HCEC 1CT (cell line): ENCODE measurements at regions not wholly inside any gene's neighbourhood (a gene's known extent, or its start where the extent isn't known, plus 50 kb on each side); places are given as distances from the start of the nearest gene placed in this dataset.
"Not testable (repeated sequence)": the region's sequence is repeated elsewhere in the genome, so short reads cannot be mapped to it uniquely, and the experiment has no call there.

Experiments
- DNase-seq: peaks from one replicate; pipeline ENCODE4 v3.0.0-alpha.2; 2017

GRCh38 chrX:55813150-55813549 lies 95.6 kb downstream of the RRAGB start:
- no peak for DNase-seq

- no peak for DNase-seq
These were observed 98.0 kb downstream of the RRAGB start for GRCh38 chrX:55815546-55815945.

DNA sequence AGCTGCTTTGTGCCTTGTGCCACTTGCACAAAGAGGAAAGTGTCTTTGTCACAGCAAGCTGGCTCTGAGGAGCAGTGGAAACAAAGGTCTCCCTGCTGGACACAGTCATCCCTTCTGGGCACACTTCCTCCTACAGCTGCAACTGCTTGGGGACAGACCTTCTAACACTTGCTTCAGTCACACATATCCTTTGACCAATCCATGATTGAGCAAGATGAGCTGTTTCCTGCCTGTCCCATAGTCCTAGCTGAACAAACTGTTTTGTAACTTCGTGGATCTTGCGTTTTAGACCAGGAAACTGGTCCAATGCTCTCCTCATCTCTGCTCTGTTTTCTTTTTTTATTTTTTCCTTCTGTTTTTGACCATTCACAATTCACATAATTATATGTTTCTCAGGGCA lies 98.5 kb downstream of the RRAGB start:
- no peak for DNase-seq

- no peak for DNase-seq
These were observed 101.3 kb downstream of the RRAGB start for GRCh38 chrX:55818673-55819375.

DNA sequence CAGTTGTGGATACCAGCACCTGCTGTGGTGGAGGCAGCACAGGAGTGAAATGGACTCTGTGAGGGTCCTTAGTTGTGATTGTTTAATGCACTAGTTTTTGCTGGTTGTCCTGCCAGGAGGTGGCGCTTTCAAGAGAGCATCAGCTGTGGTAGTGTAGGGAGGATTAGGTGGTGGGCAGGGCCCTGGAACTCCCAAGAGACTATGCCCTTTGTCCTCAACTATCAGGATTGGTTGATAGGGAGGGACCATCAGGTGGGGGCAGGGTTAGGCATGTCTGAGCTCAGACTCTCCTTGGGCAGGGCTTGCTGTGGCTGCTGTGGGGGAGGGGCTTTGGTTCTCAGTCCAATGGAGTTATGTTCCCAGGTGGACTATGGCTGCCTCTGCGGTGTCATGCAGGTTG lies 121.9 kb downstream of the RRAGB start:
- no peak for DNase-seq

DNA sequence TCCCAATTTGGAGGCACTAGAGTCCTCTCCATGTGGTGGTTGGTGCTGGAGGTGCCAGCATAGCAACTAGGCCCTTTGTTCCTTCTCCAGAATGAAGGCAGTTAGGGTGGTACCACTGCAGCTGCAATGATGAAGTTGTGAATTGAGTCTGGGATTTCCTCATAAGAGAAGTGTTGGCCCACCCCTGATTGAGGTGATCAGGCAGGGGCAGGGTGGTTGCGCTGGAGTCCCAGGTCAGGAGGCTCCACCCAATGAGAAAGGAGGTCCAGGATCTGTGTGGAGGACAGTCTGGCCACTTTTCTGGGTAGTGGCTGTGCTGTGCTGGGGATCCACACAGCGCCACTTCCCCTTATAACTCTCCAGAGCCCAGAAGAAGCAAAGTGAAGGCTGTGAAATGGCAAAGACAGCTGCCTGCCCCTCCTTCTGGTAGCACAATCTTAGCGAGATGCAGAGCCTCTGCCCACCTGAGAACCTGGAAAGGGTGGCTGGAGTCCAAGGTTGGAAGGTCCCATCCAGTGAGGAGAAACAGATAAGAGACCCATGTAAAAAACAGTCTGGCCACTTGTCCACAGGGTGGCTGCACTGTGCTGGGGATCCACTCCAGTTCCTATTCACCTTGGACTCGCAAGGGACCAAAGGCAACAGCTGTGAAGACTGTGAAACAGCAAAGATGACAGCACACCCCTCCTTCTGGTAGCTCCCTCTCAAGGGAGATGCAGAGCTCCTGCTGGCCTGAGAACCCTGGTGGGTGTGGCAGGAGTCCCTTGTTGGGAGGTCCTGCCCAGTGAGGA lies 124.6 kb downstream of the RRAGB start:
- no peak for DNase-seq

DNA sequence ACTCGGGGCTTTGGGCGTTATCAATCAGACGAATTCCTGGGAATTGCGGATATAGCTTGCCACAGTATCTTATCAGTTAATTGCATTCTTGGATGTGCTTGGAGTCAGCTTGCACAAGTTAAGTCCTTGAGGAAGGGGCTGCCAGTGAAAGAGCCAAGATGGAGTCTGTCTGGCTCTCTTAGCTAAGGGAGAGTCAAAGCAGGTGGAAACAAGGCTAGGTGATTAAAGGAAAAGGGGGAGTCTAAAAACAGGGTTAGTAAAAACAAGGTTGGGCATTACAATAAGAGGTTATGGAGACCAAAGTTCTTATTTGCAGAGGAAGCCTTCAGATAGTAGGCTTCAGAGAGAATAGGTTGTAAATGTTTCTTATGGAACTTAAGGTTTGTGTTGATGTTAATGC lies 149.2 kb downstream of the RRAGB start:
- not testable (repeated sequence) for DNase-seq

DNA sequence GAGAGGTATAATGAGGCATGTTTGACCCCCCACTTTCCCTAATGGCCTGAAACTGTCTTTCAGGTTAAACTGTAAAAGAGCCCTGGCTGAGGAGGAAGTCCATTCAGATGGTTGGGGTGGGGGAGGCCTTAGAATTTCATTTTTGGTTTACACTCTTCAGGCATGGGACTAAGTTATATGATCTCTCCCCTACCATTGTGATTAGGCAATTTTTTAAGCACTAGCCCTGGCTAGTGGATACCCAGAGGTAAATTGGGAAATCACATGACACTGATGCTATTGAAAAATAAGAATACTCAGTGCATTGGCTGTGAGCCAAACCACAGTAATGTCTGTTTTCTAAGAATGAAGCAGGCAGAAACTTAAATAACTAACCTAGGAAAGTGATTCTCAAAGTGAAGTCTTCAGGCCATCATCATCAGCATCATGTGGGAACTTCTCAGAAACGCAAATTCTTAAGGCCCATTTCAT lies 149.7 kb downstream of the RRAGB start:
- no peak for DNase-seq

GRCh38 chrX:55867708-55868107 lies 150.2 kb downstream of the RRAGB start:
- no peak for DNase-seq

DNA sequence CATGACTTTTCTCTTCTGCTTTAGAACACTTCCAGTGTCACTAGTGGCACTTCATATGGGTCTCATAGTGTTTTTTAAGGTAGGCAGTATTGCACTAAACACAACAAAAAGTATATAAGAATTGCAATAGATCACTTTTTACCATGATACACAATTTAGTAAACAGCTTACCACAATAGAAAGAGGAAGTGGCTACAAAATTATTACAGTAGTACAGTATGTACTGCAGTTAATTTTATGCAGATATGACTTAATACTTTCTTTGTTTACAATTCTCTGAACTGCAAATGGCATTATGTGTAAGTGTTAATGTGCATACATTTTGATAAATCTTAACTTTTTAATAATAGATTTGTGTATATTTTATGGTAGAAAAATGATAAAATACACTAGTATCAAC lies 157.3 kb downstream of the RRAGB start:
- no peak for DNase-seq

DNA sequence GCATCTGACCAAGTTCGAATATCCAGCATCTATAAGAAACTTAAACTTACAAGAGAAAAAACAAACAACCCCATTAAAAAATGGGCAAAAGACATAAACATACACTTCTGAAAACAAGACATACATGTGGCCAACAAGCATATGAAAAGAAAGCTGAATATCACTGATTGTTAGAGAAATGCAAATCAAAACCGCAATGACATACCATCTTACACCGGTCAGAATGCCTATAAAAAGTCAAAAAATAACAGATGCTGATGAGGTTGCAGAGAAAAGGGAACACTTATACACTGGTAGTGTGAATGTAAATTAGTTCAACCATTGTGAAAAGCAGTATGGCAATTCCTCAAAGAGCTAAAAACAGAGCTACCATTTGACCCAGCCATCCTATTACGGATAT lies 166.0 kb downstream of the RRAGB start:
- DNase-seq: not testable (repeated sequence)

GRCh38 chrX:55907968-55908607 lies 190.5 kb downstream of the RRAGB start:
- peak; percentile 4 for DNase-seq

GRCh38 chrX:55908661-55909212 lies 191.2 kb downstream of the RRAGB start:
- DNase-seq: no peak

DNA sequence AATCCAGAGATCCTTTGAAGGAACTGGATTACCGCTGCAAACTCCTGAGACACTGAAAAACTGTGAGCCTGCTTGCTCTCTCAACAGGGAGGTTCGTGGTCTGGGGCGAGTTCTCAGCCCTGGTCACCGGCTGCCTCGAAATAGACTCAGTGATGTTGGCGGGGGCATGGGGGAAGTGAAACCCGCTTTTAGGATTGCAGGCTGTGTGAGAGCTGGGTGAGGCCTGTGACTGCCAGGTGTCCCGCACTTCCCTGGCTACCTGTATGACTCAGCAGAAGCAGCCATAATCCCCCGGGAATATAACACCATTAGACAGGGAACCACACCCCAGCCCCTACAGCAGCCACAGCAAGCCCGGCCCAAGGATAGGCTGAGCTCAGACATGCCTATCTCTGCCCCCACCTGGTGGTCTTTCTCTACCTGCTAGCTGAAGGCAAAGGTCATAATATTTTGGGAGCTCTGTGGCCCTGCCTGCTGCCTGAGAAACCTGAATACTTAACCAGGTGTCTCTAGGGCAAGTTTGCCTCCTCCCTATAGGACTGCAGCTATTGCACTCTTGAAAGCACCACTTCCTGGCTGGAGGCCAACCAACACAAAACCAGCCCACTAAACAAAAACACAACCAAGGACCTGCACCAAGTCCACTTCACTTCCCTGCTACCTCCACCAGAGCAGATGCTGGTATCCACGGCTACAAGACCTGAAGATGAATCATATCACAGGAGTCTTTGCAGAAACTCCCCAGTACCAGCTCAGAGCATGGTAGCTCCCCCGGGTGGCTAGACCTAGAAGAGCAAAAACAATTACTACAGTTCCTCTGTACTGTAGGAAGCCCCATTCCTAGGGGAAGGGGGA lies 202.0 kb downstream of the RRAGB start:
- DNase-seq: no peak

GRCh38 chrX:55924574-55924973 lies 207.0 kb downstream of the RRAGB start:
- no peak for DNase-seq

DNA sequence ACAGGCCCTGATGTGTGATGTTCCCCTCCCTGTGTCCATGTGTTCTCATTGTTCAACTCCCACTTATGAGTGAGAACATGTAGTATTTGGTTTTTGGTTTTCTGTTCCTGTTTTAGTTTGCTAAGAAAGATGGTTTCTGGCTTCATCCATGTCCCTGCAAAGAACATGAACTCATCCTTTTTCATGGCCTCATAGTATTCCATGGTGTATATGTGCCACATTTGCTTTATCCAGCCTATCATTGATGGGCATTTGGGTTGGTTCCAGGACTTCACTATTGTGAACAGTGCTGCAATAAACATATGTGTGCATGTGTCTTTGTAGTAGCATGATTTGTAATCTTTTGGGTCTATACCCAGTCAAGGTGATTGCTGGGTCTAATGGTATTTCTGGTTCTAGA lies 211.0 kb downstream of the RRAGB start:
- not testable (repeated sequence) for DNase-seq
